SK-N-SH (cell line): ENCODE measurements at regions not wholly inside any gene's neighbourhood (a gene's known extent, or its start where the extent isn't known, plus 50 kb on each side); places are given as distances from the start of the nearest gene placed in this dataset.

Experiments
- ELF1 ChIP-seq: IDR thresholded peaks from 2 replicates; pipeline ENCODE4 v1.4.0; 2012
- FOXM1 ChIP-seq: IDR thresholded peaks from 2 replicates; pipeline ENCODE4 v1.4.0; 2012; ENCODE audit warnings: low read depth, mild to moderate bottlenecking
- RAD21 ChIP-seq: IDR thresholded peaks from 2 replicates; pipeline ENCODE4 v1.6.1; 2012; ENCODE audit warnings: mild to moderate bottlenecking, low read length
- RFX5 ChIP-seq: IDR thresholded peaks from 2 replicates; pipeline ENCODE4 v1.6.1; 2012; ENCODE audit warnings: mild to moderate bottlenecking, improper control_type of control experiment, low read length
- SIN3A ChIP-seq: IDR thresholded peaks from 2 replicates; pipeline ENCODE4 v1.6.1; 2012; ENCODE audit warnings: low read depth, mild to moderate bottlenecking, low read length, moderate library complexity, borderline replicate concordance
- SMC3 ChIP-seq: IDR thresholded peaks from 2 replicates; pipeline ENCODE4 v1.6.1; 2012; ENCODE audit warnings: low read depth, low read length, improper control_type of control experiment
- TAF1 ChIP-seq: IDR thresholded peaks from 2 replicates; pipeline ENCODE4 v1.6.1; 2012; ENCODE audit warnings: low read depth, mild to moderate bottlenecking, low read length, moderate library complexity, borderline replicate concordance
- YY1 ChIP-seq: IDR thresholded peaks from 2 replicates; pipeline ENCODE4 v1.4.0; 2012; ENCODE audit warnings: low read depth, mild to moderate bottlenecking
- TF ChIP-seq, protein P1 (sequence below): fragments of 200-600 bp; sonication (generic); IDR thresholded peaks from 2 replicates; pipeline ENCODE4 v1.6.1; 2017; ENCODE audit warnings: antibody characterized with exemption, mild to moderate bottlenecking, moderate library complexity
- TF ChIP-seq, protein P2 (sequence below): IDR thresholded peaks from 2 replicates; pipeline ENCODE4 v1.6.1; 2012; ENCODE audit warnings: mild to moderate bottlenecking, low read depth, low read length, moderate library complexity

DNA sequence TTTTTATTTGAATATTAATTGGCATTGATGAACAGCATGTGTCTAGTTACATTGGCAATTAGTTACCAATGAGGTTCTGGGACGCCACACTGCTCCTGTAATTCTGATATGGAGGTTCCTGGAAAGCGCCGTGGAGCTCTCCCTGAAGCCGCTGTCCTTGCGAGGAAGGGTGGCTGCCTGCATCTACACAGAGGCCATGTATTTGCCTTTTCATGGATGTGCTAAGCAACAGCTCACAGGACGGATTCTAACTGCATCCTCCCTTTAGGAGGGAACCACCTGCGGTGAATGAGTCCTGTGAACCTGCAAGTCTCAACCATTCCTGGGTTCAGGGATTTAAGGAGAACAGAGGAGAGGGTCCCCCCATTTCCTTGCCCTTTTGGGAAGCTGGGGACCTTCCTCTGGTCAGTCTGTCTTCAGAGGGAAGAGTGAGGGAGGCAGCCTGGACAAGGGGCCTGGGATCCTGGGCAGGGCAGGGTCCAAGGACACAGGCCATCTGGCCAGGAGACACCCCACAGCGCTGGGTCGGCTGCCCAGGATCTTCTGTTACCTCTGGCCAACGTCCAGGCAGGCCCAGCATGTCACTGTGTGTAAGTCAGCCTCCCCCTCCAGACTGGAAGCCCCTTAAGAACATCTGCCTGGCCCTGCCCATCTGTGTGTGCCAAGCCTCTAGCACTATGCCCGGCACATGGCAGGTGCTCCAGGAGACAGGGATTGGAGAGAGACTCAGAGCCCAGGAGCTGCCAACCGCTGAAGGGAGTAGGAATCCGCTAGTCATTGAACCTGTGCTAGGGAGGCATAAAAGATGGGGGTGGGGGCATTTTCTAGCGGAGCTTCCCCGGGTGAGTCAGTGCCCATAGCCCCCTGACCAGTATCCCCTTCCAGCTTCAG is 314.1 kb upstream of the TNRC6C start:
- no peak for TF ChIP-seq SMC3
- no peak for TF ChIP-seq TAF1
- no peak for TF ChIP-seq SIN3A
- no peak for TF ChIP-seq FOXM1
- TF ChIP-seq, protein P1, sequence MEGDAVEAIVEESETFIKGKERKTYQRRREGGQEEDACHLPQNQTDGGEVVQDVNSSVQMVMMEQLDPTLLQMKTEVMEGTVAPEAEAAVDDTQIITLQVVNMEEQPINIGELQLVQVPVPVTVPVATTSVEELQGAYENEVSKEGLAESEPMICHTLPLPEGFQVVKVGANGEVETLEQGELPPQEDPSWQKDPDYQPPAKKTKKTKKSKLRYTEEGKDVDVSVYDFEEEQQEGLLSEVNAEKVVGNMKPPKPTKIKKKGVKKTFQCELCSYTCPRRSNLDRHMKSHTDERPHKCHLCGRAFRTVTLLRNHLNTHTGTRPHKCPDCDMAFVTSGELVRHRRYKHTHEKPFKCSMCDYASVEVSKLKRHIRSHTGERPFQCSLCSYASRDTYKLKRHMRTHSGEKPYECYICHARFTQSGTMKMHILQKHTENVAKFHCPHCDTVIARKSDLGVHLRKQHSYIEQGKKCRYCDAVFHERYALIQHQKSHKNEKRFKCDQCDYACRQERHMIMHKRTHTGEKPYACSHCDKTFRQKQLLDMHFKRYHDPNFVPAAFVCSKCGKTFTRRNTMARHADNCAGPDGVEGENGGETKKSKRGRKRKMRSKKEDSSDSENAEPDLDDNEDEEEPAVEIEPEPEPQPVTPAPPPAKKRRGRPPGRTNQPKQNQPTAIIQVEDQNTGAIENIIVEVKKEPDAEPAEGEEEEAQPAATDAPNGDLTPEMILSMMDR, result no peak
- TF ChIP-seq, protein P2, sequence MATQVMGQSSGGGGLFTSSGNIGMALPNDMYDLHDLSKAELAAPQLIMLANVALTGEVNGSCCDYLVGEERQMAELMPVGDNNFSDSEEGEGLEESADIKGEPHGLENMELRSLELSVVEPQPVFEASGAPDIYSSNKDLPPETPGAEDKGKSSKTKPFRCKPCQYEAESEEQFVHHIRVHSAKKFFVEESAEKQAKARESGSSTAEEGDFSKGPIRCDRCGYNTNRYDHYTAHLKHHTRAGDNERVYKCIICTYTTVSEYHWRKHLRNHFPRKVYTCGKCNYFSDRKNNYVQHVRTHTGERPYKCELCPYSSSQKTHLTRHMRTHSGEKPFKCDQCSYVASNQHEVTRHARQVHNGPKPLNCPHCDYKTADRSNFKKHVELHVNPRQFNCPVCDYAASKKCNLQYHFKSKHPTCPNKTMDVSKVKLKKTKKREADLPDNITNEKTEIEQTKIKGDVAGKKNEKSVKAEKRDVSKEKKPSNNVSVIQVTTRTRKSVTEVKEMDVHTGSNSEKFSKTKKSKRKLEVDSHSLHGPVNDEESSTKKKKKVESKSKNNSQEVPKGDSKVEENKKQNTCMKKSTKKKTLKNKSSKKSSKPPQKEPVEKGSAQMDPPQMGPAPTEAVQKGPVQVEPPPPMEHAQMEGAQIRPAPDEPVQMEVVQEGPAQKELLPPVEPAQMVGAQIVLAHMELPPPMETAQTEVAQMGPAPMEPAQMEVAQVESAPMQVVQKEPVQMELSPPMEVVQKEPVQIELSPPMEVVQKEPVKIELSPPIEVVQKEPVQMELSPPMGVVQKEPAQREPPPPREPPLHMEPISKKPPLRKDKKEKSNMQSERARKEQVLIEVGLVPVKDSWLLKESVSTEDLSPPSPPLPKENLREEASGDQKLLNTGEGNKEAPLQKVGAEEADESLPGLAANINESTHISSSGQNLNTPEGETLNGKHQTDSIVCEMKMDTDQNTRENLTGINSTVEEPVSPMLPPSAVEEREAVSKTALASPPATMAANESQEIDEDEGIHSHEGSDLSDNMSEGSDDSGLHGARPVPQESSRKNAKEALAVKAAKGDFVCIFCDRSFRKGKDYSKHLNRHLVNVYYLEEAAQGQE, result no peak
- no peak for TF ChIP-seq ELF1
- no peak for TF ChIP-seq RAD21
- no peak for TF ChIP-seq RFX5
- no peak for TF ChIP-seq YY1
